NB4 (cell line): ENCODE measurements at regions not wholly inside any gene's neighbourhood (a gene's known extent, or its start where the extent isn't known, plus 50 kb on each side); places are given as distances from the start of the nearest gene placed in this dataset.
A peak's percentile ranks its signal among the peaks of the same experiment; 100 is the strongest.

Source experiments
- DNase-seq: peaks from one replicate; pipeline ENCODE4 v3.0.0; 2010; ENCODE audit warnings: low read depth
- H3K4me3 ChIP-seq: one replicate; pipeline ENCODE4 v1.5.1; 2011; ENCODE audit warnings: mild to moderate bottlenecking, low read depth, low read length, moderate library complexity
- CTCF ChIP-seq: IDR thresholded peaks from one replicate; pipeline ENCODE4 v1.5.1; 2012; ENCODE audit warnings: low read depth, low read length
- MAX ChIP-seq: IDR thresholded peaks from 2 replicates; pipeline ENCODE4 v1.6.1; 2011; ENCODE audit warnings: low read depth, low read length
- MYC ChIP-seq: IDR thresholded peaks from 2 replicates; pipeline ENCODE4 v1.6.1; 2011; ENCODE audit warnings: low read depth, low read length
- POLR2A ChIP-seq: IDR thresholded peaks from 2 replicates; pipeline ENCODE4 v1.6.1; 2011; ENCODE audit warnings: mild to moderate bottlenecking; ENCODE audit not compliant: insufficient read length; ENCODE audit errors: extremely low read depth

GRCh38 chr12:90071996-90072395 is 363.4 kb upstream of the ATP2B1 start:
- TF ChIP-seq MYC (no peak), POLR2A (no peak), CTCF (no peak), MAX (no peak)
- DNase-seq, result no peak
- no peak overlapping the region for H3K4me3 ChIP-seq

DNA sequence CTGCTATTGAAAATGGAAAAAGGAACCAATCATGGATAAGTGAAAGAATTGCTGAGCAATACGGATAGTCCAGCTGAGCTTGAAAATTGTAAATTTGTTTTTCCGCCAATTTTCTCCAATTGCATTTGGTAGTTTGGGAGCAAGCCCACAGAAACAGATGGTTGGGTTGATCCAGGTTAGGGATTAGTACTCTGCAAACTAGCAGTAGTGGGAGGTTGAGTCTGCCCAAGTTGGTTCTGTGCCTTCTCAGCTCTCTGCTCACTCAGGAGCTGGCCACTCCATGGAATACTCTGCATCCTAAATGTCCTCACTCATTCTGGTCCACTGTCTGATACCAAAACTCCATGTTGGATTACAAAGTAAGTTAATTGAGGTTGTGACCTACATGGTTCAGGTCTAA is 361.1 kb upstream of the ATP2B1 start:
- DNase-seq, result no peak
- TF ChIP-seq MAX (no peak), POLR2A (no peak), MYC (no peak), CTCF (no peak)
- H3K4me3 ChIP-seq, result no peak overlapping the region

GRCh38 chr12:90067791-90068190 is 359.2 kb upstream of the ATP2B1 start:
- TF ChIP-seq POLR2A (no peak), MYC (no peak), MAX (no peak), CTCF (no peak)
- no peak for DNase-seq
- no peak overlapping the region for H3K4me3 ChIP-seq

DNA sequence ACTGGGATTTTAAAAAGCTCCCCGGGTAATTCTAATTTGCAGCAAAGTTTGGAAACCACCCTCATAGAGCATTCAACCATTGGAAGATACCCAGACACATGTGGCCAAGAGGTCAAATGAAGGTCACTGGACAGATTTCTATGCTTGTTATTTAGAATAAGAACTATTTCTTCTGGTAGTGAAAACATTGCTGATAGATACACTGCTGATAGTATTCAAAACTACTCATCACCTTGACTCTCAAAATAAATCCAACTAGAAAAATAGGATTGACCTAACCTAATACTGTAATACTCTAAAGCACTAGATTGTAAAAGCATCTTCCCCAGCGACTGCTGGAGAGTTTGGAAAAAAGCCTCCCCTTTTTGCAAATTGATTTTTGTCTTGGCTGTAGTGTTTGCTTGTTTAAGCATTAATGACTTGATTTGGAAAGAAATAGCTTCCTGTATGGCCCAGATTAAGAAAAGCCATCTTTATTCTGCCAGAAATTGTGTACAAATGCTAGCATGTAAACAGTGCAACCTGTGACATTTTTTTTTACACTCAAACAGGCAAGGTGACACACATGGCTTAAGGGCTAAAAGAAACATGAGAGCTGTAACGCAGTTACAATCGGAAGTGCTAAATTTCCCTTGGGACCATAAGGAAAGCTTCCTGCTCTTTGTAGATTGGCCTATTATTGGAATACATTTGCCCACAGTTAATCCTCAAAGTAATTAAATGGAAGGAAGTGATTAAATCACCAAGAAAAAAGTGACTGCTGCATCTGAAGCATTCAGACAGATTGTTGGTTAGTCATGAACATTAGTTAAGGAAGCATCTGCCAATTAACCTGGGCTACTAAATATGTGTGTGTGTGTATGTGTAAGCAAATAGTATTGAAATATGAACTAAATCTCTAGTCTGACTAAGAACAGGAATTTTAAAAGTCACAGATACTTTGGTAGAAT is 356.5 kb upstream of the ATP2B1 start:
- TF ChIP-seq CTCF (no peak), MAX (no peak), MYC (no peak), POLR2A (no peak)
- H3K4me3 ChIP-seq, result no peak overlapping the region
- DNase-seq, result no peak

GRCh38 chr12:90062799-90063198 is 354.2 kb upstream of the ATP2B1 start:
- TF ChIP-seq MAX (no peak), POLR2A (no peak), CTCF (no peak)
- H3K4me3 ChIP-seq, result no peak overlapping the region
- DNase-seq, result peak; percentile 9
